Keratinocyte (primary cell): ENCODE measurements at regions not wholly inside any gene's neighbourhood (a gene's known extent, or its start where the extent isn't known, plus 50 kb on each side); places are given as distances from the start of the nearest gene placed in this dataset.

Source experiments
- DNase-seq: peaks from one replicate; pipeline ENCODE4 v3.0.0-alpha.2; 2011; ENCODE audit warnings: low read depth, missing footprints, low spot score
- FAIRE-seq: peaks from 2 replicates; lab custom pipeline; 2011; peaks lifted over from hg19 to GRCh38; lab: Jason Lieb, UNC
- H2AFZ ChIP-seq: 2 replicates; pipeline ENCODE4 v1.6.0; 2012; ENCODE audit warnings: low read length, control low read depth, inconsistent platforms; ENCODE audit not compliant: control insufficient read depth
- H3K27ac ChIP-seq: 2 replicates; pipeline ENCODE4 v1.5.1; 2011; ENCODE audit warnings: low read length; ENCODE audit not compliant: control insufficient read depth, insufficient read depth
- H3K27me3 ChIP-seq: 3 replicates; pipeline ENCODE4 v1.6.0; 2011; ENCODE audit warnings: low read length; ENCODE audit not compliant: control insufficient read depth, insufficient read depth; ENCODE audit errors: extremely low read depth
- H3K36me3 ChIP-seq, 2 experiments: 2 replicates in 1 of 2; 3 replicates in 1 of 2; pipeline ENCODE4 v1.5.1; 2011; ENCODE audit warnings: low read length in 2 of 2, mild to moderate bottlenecking in 1 of 2; ENCODE audit not compliant: control insufficient read depth in 2 of 2, insufficient read depth in 2 of 2; ENCODE audit errors: extremely low read depth in 1 of 2
- H3K4me1 ChIP-seq: 3 replicates; pipeline ENCODE4 v1.5.1; 2011; ENCODE audit warnings: low read length; ENCODE audit not compliant: control insufficient read depth, insufficient read depth; ENCODE audit errors: extremely low read depth
- H3K4me2 ChIP-seq: 3 replicates; pipeline ENCODE4 v1.6.0; 2011; ENCODE audit warnings: low read depth, low read length; ENCODE audit not compliant: control insufficient read depth, insufficient read depth; ENCODE audit errors: extremely low read depth
- H3K4me3 ChIP-seq, 3 experiments: fragments of 200-600 bp in 1 of 3; sonication (generic) in 1 of 3; 2 replicates in 2 of 3; 3 replicates in 1 of 3; pipeline ENCODE4 v1.5.1; 2011 to 2016; ENCODE audit warnings: low read length in 3 of 3, mild to moderate bottlenecking in 3 of 3, control low read depth in 2 of 3, inconsistent platforms in 1 of 3, low read depth in 1 of 3, mixed read lengths in 1 of 3, mixed run types in 1 of 3, moderate library complexity in 1 of 3; ENCODE audit not compliant: control insufficient read depth in 2 of 3, insufficient read depth in 2 of 3; ENCODE audit errors: extremely low read depth in 1 of 3
- H3K79me2 ChIP-seq: 2 replicates; pipeline ENCODE4 v1.6.0; 2012; ENCODE audit warnings: low read length; ENCODE audit not compliant: control insufficient read depth, insufficient read depth
- H3K9ac ChIP-seq: 3 replicates; pipeline ENCODE4 v1.6.0; 2011; ENCODE audit warnings: low read length; ENCODE audit not compliant: control insufficient read depth, insufficient read depth; ENCODE audit errors: extremely low read depth
- H3K9me1 ChIP-seq: 3 replicates; pipeline ENCODE4 v1.6.0; 2011; ENCODE audit warnings: low read length; ENCODE audit not compliant: control insufficient read depth, insufficient read depth; ENCODE audit errors: extremely low read depth
- H3K9me3 ChIP-seq: 2 replicates; pipeline ENCODE4 v1.5.1; 2012; ENCODE audit warnings: low read depth, low read length; ENCODE audit not compliant: control insufficient read depth
- H4K20me1 ChIP-seq: 3 replicates; pipeline ENCODE4 v1.6.0; 2011; ENCODE audit warnings: low read length; ENCODE audit not compliant: control insufficient read depth, insufficient read depth; ENCODE audit errors: extremely low read depth
- EZH2 ChIP-seq: IDR thresholded peaks from one replicate; pipeline ENCODE4 v1.6.1; 2012; ENCODE audit warnings: inconsistent platforms, mild to moderate bottlenecking, low read length, moderate library complexity
- dilution Hi-C: fragments of 300-500 bp; cut with MboI; formaldehyde crosslinking; loops from one replicate; pipeline ENCODE4 v1.7.0; 2020; ENCODE audit warnings: low sequenced_read_pairs; ENCODE audit not compliant: extremely low pct_ligation_motif_present
- TF ChIP-seq, protein P1 (sequence below), 3 experiments: IDR thresholded peaks in 1 of 3; conservative IDR thresholded peaks in 1 of 3; optimal IDR thresholded peaks in 1 of 3; 2 replicates in 2 of 3; 3 replicates in 1 of 3; pipeline versions ENCODE3 to v1.5.1; 2011; ENCODE audit warnings: low read length in 3 of 3, mild to moderate bottlenecking in 3 of 3, moderate library complexity in 2 of 3, control low read depth in 1 of 3, inconsistent platforms in 1 of 3; ENCODE audit not compliant: insufficient read depth in 2 of 3; ENCODE audit errors: extremely low read depth in 1 of 3

DNA sequence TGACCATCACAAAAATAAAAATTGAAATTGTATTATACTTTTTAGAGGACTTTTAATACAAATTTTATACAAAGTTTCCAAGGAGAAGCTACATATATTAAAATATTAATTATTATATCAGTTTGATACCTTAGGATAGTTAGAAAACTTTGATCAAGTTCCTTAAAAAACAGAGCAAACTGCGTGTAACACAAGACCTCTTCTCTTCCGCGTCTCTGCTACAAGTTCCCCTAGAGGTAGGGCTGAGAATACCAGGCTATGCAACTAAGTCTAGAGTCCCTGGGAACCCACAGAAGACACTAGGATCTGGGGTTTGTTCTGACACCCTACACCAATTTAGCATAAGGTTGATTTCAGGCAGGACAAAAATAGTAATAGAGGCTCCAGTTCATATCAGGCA, 319.0 kb downstream of the FOXG1 start:
- no peaks in the 10 kb centered on the region for H3K4me1 ChIP-seq
- H3K4me2 ChIP-seq = no peak overlapping the region
- H3K79me2 ChIP-seq = no peaks in the 10 kb centered on the region
- TF ChIP-seq EZH2 = no peak
- TF ChIP-seq, protein P1, sequence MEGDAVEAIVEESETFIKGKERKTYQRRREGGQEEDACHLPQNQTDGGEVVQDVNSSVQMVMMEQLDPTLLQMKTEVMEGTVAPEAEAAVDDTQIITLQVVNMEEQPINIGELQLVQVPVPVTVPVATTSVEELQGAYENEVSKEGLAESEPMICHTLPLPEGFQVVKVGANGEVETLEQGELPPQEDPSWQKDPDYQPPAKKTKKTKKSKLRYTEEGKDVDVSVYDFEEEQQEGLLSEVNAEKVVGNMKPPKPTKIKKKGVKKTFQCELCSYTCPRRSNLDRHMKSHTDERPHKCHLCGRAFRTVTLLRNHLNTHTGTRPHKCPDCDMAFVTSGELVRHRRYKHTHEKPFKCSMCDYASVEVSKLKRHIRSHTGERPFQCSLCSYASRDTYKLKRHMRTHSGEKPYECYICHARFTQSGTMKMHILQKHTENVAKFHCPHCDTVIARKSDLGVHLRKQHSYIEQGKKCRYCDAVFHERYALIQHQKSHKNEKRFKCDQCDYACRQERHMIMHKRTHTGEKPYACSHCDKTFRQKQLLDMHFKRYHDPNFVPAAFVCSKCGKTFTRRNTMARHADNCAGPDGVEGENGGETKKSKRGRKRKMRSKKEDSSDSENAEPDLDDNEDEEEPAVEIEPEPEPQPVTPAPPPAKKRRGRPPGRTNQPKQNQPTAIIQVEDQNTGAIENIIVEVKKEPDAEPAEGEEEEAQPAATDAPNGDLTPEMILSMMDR (optimal IDR thresholded peaks at IDR 0.05 in 1 of 3, IDR thresholded peaks at IDR 0.05 in 1 of 3, conservative IDR thresholded peaks at IDR 0.05 in 1 of 3; ENCODE audit: extremely low read depth in 1 of 3, insufficient read depth in 2 of 3, low read length in 3 of 3) = peak; percentile 16 to 24 (median 19)
- no peaks in the 10 kb centered on the region for H3K27me3 ChIP-seq
- H3K9me3 ChIP-seq = no peaks in the 10 kb centered on the region
- H3K9ac ChIP-seq = no peak overlapping the region
- H3K9me1 ChIP-seq = no peaks in the 10 kb centered on the region
- H3K27ac ChIP-seq = no peak overlapping the region
- dilution Hi-C loops = no loop called here
- no peaks in the 10 kb centered on the region for H4K20me1 ChIP-seq
- H2AFZ ChIP-seq = no peak overlapping the region
- no peak for FAIRE-seq
- no peak overlapping the region for H3K4me3 ChIP-seq
- DNase-seq = no peak
- H3K36me3 ChIP-seq = no peaks in the 10 kb centered on the region

DNA sequence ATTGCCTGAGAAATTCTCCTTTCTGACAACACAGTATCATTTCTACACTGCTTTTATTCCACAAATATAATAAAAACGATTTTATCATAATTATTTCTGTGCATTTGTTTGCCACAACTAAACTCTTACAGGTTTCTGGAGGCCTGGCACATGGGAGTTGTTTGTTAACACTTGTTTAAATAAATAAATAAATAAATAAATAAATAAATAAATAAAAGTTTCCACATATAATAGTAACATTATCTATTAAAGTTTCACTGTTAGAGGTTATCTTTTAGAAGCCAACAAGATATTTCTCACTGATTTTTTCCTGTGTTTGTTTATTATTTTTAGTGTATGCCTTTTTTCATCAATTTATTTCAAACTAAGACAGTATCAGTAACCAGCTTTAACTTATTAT, 323.3 kb downstream of the FOXG1 start:
- no peak for FAIRE-seq
- H4K20me1 ChIP-seq = no peaks in the 10 kb centered on the region
- H3K9ac ChIP-seq = no peak overlapping the region
- H2AFZ ChIP-seq = no peak overlapping the region
- no peaks in the 10 kb centered on the region for H3K79me2 ChIP-seq
- H3K27me3 ChIP-seq = no peaks in the 10 kb centered on the region
- TF ChIP-seq EZH2 = no peak
- TF ChIP-seq, protein P1 (optimal IDR thresholded peaks at IDR 0.05 in 1 of 3, IDR thresholded peaks at IDR 0.05 in 1 of 3, conservative IDR thresholded peaks at IDR 0.05 in 1 of 3; ENCODE audit: extremely low read depth in 1 of 3, insufficient read depth in 2 of 3, low read length in 3 of 3) = no peak
- H3K4me2 ChIP-seq = no peak overlapping the region
- no peak for DNase-seq
- no peaks in the 10 kb centered on the region for H3K4me1 ChIP-seq
- dilution Hi-C loops = no loop called here
- H3K9me3 ChIP-seq = no peaks in the 10 kb centered on the region
- H3K36me3 ChIP-seq = no peaks in the 10 kb centered on the region
- no peaks in the 10 kb centered on the region for H3K9me1 ChIP-seq
- H3K27ac ChIP-seq = no peak overlapping the region
- H3K4me3 ChIP-seq = no peak overlapping the region
